Testis (tissue), 2 donors: ENCODE measurements at regions not wholly inside any gene's neighbourhood (a gene's known extent, or its start where the extent isn't known, plus 50 kb on each side); places are given as distances from the start of the nearest gene placed in this dataset.

Source experiments
- POLR2A ChIP-seq: fragments of 450-650 bp; IDR thresholded peaks from one replicate; pipeline ENCODE4 v1.6.1; 2017; ENCODE audit warnings: antibody characterized with exemption, mild to moderate bottlenecking, moderate library complexity
- TF ChIP-seq, protein P1 (sequence below), 3 experiments: fragments of 450-650 bp in 2 of 3; fragments of 200-600 bp in 1 of 3; sonication (generic) in 1 of 3; IDR thresholded peaks; one replicate each; pipeline ENCODE4 v1.5.1; 2016 to 2019; ENCODE audit warnings: antibody characterized with exemption in 3 of 3, mild to moderate bottlenecking in 2 of 3, moderate library complexity in 1 of 3

DNA sequence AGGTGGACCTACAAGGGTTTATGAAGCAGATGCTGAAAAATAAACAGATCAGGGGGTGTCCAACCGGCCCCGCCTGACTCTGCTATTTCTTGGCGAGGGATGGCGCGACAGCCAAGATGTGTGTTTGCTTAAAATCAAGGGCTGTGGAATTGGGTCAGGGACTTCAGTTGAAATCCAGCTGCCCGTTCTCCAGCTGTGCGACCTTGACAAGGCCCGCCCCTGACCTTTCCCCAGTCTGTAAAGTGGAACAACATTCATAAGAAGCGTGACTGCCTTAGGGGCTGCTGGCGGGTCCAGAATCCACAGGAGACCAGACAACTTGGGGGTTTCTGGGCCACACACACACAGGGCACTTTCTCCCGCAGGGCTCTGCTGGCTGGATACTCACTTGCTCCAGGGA lies 517.5 kb downstream of the PREX1 start:
- TF ChIP-seq, protein P1, sequence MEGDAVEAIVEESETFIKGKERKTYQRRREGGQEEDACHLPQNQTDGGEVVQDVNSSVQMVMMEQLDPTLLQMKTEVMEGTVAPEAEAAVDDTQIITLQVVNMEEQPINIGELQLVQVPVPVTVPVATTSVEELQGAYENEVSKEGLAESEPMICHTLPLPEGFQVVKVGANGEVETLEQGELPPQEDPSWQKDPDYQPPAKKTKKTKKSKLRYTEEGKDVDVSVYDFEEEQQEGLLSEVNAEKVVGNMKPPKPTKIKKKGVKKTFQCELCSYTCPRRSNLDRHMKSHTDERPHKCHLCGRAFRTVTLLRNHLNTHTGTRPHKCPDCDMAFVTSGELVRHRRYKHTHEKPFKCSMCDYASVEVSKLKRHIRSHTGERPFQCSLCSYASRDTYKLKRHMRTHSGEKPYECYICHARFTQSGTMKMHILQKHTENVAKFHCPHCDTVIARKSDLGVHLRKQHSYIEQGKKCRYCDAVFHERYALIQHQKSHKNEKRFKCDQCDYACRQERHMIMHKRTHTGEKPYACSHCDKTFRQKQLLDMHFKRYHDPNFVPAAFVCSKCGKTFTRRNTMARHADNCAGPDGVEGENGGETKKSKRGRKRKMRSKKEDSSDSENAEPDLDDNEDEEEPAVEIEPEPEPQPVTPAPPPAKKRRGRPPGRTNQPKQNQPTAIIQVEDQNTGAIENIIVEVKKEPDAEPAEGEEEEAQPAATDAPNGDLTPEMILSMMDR (IDR thresholded peaks at IDR 0.05) = no peak
- TF ChIP-seq POLR2A = no peak
